IgD-negative memory B cell (primary cell): ENCODE measurements at regions not wholly inside any gene's neighbourhood (a gene's known extent, or its start where the extent isn't known, plus 50 kb on each side); places are given as distances from the start of the nearest gene placed in this dataset.

Source experiments
- H3K27ac Mint-ChIP-seq, 3 donors: one replicate each; pipeline ENCODE4 v1.8.0; 2020 to 2022; ENCODE audit warnings: mild to moderate bottlenecking in 3 of 3, mixed read lengths in 3 of 3, moderate library complexity in 1 of 3
- H3K27me3 Mint-ChIP-seq: one replicate; pipeline ENCODE4 v1.8.0; 2021; ENCODE audit warnings: mixed read lengths
- H3K36me3 Mint-ChIP-seq: one replicate; pipeline ENCODE4 v1.8.0; 2020; ENCODE audit warnings: mild to moderate bottlenecking, mixed read lengths
- H3K4me1 Mint-ChIP-seq, 3 donors: one replicate each; pipeline ENCODE4 v1.8.0; 2020 to 2022; ENCODE audit warnings: mixed read lengths in 3 of 3, mild to moderate bottlenecking in 1 of 3
- H3K4me3 Mint-ChIP-seq, 4 donors: one replicate each; pipeline ENCODE4 v1.8.0; 2020 to 2022; ENCODE audit warnings: mild to moderate bottlenecking in 4 of 4, mixed read lengths in 4 of 4, moderate library complexity in 3 of 4
- H3K9me3 Mint-ChIP-seq, 3 donors: one replicate each; pipeline ENCODE4 v1.8.0; 2020 to 2021; ENCODE audit warnings: mixed read lengths in 3 of 3, mild to moderate bottlenecking in 1 of 3

DNA sequence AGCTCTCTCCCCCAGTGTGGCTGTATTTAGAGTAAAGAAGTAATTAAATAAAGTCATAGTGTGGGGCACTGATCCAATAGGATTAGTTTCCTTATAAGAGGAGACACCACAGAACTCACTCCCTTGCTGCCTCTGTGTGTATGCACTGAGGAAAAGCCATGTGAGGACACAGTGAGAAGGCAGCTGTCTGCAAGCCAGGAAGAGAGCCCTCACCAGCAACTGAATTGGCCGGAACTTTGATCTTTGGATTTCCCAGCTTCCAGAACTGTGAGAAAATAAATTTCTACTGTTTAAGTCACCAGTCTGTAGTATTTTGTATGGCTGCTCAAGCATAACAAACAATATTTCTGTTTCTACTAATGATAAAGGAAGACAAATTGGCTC, 368.7 kb upstream of the PRICKLE1 start:
- H3K4me3 Mint-ChIP-seq: no peak overlapping the region
- H3K27ac Mint-ChIP-seq: no peak overlapping the region

DNA sequence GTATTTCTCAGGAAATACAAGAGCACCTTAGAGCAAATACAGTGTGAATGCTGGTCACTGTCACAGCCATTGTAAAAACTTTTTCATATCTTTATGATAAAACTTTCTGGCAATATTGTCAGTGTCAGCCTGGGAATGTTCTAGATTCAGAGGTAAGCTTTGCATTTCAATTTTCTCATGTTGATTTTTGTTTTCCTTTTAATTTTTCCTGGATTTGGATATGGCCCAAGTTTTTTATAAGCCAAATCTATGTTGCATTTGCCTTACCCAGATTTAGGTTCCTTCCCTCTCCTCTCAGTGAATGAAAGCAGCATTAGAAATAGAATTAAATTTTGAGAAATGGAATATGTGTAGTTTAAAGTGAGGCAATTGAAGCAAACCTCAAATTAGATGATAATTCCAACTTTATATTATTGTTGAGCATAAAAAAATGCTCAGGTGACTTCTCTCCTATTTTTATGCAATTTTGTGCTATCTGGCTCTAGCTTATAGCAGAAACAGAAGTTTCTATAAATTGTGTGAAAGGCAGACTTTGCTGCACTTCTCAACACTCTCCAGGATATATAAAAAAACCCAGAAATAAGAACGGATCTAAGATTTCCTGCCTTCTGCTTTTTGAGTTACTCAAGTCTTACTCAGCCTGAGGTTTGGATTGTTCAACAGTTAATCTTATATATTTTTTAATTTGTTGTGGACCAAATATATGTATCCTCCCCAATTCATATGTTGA, 368.2 kb upstream of the PRICKLE1 start:
- no peaks in the 10 kb centered on the region for H3K36me3 Mint-ChIP-seq

More for the DNA sequence above, 368.7 kb upstream of the PRICKLE1 start:
- Mint-ChIP-seq H3K4me1 (no peaks in the 10 kb centered on the region), H3K36me3 (no peaks in the 10 kb centered on the region), H3K27me3 (no peaks in the 10 kb centered on the region), H3K9me3 (peaks cover 0 to 1% (median 0%) of the 10 kb centered on the region in 3 donors)

GRCh38 chr12:42957136-42957535, 367.6 kb upstream of the PRICKLE1 start:
- Mint-ChIP-seq H3K4me1 (no peaks in the 10 kb centered on the region), H3K9me3 (peaks cover 0 to 1% (median 0%) of the 10 kb centered on the region in 3 donors), H3K36me3 (no peaks in the 10 kb centered on the region), H3K27ac (no peak overlapping the region), H3K4me3 (no peak overlapping the region), H3K27me3 (no peaks in the 10 kb centered on the region)

More for the DNA sequence above, 368.2 kb upstream of the PRICKLE1 start:
- H3K9me3 Mint-ChIP-seq: peaks cover 0 to 1% (median 0%) of the 10 kb centered on the region in 3 donors
- H3K4me3 Mint-ChIP-seq: no peak overlapping the region
- no peak overlapping the region for H3K27ac Mint-ChIP-seq
- no peaks in the 10 kb centered on the region for H3K27me3 Mint-ChIP-seq
- H3K4me1 Mint-ChIP-seq: no peaks in the 10 kb centered on the region

DNA sequence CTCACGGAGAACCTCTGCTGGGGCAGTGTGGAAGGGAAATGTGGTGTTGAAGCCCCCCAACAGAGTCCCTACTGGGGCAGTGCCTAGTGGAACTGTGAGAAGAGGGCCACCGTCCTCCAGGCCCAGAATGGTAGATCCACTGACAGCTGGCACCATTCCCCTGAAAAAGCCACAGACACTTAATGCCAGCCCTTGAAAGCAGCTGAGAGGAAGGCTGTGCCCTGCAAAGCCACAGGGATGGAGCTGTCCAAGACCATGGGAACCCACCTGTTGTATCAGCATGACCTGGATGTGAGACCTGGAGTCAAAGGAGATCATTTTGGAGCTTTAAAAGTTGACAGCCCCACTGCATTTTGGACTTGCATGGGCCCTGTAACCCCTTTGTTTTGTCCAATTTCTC, 363.5 kb upstream of the PRICKLE1 start:
- peaks cover 0 to 1% (median 0%) of the 10 kb centered on the region in 3 donors for H3K9me3 Mint-ChIP-seq
- H3K4me3 Mint-ChIP-seq: no peak overlapping the region
- H3K27me3 Mint-ChIP-seq: no peaks in the 10 kb centered on the region
- H3K36me3 Mint-ChIP-seq: no peaks in the 10 kb centered on the region
- no peaks in the 10 kb centered on the region for H3K4me1 Mint-ChIP-seq
- H3K27ac Mint-ChIP-seq: peak overlapping the region in 1 of 3 donors; percentile 24

GRCh38 chr12:42946871-42947381, 357.4 kb upstream of the PRICKLE1 start:
- no peaks in the 10 kb centered on the region for H3K4me1 Mint-ChIP-seq
- no peaks in the 10 kb centered on the region for H3K36me3 Mint-ChIP-seq
- H3K27me3 Mint-ChIP-seq: no peaks in the 10 kb centered on the region
- no peak overlapping the region for H3K27ac Mint-ChIP-seq
- H3K4me3 Mint-ChIP-seq: no peak overlapping the region
- H3K9me3 Mint-ChIP-seq: peaks cover 7 to 13% (median 8%) of the 10 kb centered on the region in 3 donors

GRCh38 chr12:42945927-42946326, 356.4 kb upstream of the PRICKLE1 start:
- Mint-ChIP-seq H3K4me1 (no peaks in the 10 kb centered on the region), H3K27me3 (peaks cover 1% of the 10 kb centered on the region), H3K4me3 (no peak overlapping the region), H3K9me3 (peaks cover 8 to 21% (median 10%) of the 10 kb centered on the region in 3 donors), H3K36me3 (no peaks in the 10 kb centered on the region), H3K27ac (no peak overlapping the region)

DNA sequence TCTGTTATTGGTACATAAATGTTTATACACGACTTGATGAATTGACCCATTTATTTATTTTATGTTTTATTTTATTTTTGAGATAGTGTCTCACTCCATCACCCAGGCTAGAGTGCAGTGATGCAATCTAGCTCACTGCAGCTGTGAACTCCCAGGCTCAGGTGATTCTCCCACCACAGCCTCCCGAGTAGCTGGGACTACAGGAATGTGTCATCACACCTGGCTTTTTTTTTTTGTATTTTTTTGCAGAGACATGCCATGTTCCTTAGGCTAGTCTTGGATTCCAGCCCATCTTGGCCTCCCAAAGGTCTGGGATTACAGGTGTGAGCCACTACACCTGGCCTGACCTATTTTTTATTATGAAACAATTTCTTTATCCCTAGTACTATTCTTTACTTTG, 355.0 kb upstream of the PRICKLE1 start:
- no peaks in the 10 kb centered on the region for H3K36me3 Mint-ChIP-seq
- no peak overlapping the region for H3K27ac Mint-ChIP-seq
- H3K9me3 Mint-ChIP-seq: peaks cover 13 to 23% (median 19%) of the 10 kb centered on the region in 3 donors
- H3K4me1 Mint-ChIP-seq: no peaks in the 10 kb centered on the region
- H3K4me3 Mint-ChIP-seq: no peak overlapping the region
- peaks cover 1% of the 10 kb centered on the region for H3K27me3 Mint-ChIP-seq

DNA sequence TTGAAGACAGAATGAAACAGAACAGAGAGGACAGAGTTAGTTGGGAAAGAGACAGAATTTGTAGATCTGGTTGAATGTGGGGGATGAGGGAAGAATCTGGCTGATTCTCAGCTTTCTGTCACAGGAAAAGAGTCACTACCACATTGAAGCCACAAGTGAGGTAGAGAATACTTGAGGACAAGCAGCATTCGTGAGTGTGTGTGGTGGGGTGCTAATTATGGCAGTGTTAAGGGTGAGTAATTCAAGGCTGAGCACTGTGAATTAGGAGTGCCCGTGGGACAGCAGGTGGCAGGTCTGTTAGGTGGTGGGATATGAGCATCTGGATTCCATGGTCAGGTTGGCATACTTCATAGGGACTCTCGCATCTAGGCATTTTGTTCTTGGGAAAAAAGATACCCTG, 347.4 kb upstream of the PRICKLE1 start:
- peaks cover 10 to 18% (median 13%) of the 10 kb centered on the region in 3 donors for H3K9me3 Mint-ChIP-seq
- H3K27ac Mint-ChIP-seq: no peak overlapping the region
- H3K4me3 Mint-ChIP-seq: no peak overlapping the region
- H3K36me3 Mint-ChIP-seq: no peaks in the 10 kb centered on the region
- H3K27me3 Mint-ChIP-seq: peaks cover 4% of the 10 kb centered on the region
- no peaks in the 10 kb centered on the region for H3K4me1 Mint-ChIP-seq

DNA sequence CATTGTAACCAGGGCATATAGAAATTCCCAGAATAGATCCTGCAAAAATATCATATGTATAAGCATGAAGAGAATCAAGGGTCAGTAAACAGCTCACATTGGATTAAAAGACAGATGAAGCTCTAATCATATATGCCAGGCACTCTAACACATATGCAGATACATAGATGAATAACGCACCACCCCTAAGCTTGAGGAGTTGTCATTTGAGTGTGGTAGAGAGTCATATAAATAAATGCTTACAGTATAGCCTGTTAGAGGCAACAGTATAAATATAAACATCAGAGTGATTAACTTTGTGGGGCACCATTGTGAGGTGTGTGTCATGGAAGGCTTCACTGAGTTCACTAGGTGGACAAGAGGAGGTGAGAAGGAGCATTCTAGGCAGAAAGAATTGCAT, 346.7 kb upstream of the PRICKLE1 start:
- H3K4me3 Mint-ChIP-seq: no peak overlapping the region
- H3K4me1 Mint-ChIP-seq: no peaks in the 10 kb centered on the region
- H3K27me3 Mint-ChIP-seq: peaks cover 3% of the 10 kb centered on the region
- peaks cover 6 to 16% (median 8%) of the 10 kb centered on the region in 3 donors for H3K9me3 Mint-ChIP-seq
- H3K36me3 Mint-ChIP-seq: no peaks in the 10 kb centered on the region
- H3K27ac Mint-ChIP-seq: no peak overlapping the region

- Mint-ChIP-seq H3K36me3 (no peaks in the 10 kb centered on the region), H3K4me3 (no peak overlapping the region), H3K9me3 (peaks cover 4 to 16% (median 8%) of the 10 kb centered on the region in 3 donors)
These were observed 346.2 kb upstream of the PRICKLE1 start for GRCh38 chr12:42935756-42936155.

GRCh38 chr12:42935090-42935489, 345.5 kb upstream of the PRICKLE1 start:
- Mint-ChIP-seq H3K36me3 (no peaks in the 10 kb centered on the region), H3K4me3 (no peak overlapping the region), H3K9me3 (peaks cover 4 to 11% (median 8%) of the 10 kb centered on the region in 3 donors), H3K4me1 (no peaks in the 10 kb centered on the region), H3K27ac (no peak overlapping the region), H3K27me3 (peaks cover 3% of the 10 kb centered on the region)

More at GRCh38 chr12:42935756-42936155, 346.2 kb upstream of the PRICKLE1 start:
- H3K4me1 Mint-ChIP-seq: no peaks in the 10 kb centered on the region
- no peak overlapping the region for H3K27ac Mint-ChIP-seq
- peaks cover 3% of the 10 kb centered on the region for H3K27me3 Mint-ChIP-seq

DNA sequence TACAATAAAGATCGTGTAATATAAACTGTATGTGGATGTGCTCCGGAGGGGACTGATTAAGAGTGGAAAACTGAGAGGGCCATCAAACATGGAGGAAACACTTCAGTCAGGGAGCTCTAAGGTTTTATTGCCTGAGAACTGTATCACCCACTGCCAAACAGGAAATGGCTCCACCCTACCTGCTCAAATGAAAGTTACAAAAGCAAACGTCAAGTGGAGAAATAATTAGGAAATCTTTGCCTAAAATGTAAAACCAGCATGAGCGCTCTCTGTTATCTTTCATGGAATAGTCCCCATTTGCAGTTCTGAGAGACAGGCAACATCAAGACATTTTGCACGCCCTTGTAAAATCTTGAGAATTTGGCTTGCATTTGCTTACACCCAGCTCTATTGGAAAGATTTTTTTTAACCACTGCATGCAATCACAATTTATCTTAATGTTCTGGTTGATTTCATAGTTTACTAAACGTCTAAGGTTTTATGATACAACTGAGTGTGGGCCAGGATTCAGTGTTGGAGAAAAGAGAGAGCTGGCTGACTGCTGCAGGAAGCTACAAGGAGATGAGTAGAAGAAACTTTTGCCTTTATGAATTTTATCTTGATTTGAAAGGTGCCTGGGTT, 344.0 kb upstream of the PRICKLE1 start:
- no peak overlapping the region for H3K4me3 Mint-ChIP-seq
- H3K9me3 Mint-ChIP-seq: peaks cover 0 to 4% (median 2%) of the 10 kb centered on the region in 3 donors
- peaks cover 2% of the 10 kb centered on the region for H3K27me3 Mint-ChIP-seq
- no peaks in the 10 kb centered on the region for H3K36me3 Mint-ChIP-seq
- no peaks in the 10 kb centered on the region for H3K4me1 Mint-ChIP-seq
- no peak overlapping the region for H3K27ac Mint-ChIP-seq

DNA sequence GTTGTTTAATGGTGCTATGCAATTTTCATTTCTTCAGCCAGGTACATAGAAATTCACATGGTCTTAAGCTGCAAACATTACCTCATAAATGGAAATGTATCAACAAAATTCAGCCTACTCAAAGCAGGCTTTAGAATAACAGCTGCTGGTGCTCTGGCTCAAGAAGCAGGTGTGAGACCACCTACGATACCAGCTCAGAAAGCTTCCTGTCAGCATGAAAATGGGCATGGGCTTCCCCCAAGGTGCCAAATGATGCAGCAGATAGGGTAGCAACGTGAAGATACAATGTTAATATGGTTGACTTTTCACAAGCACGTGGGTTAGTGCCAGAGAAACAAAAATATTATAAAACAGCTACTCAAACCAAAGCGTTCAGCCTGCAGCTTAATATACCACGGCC, 343.4 kb upstream of the PRICKLE1 start:
- Mint-ChIP-seq H3K9me3 (peaks cover 0 to 4% (median 0%) of the 10 kb centered on the region in 3 donors), H3K4me1 (no peaks in the 10 kb centered on the region), H3K36me3 (no peaks in the 10 kb centered on the region), H3K27me3 (no peaks in the 10 kb centered on the region), H3K27ac (no peak overlapping the region), H3K4me3 (no peak overlapping the region)

- H3K27me3 Mint-ChIP-seq: peaks cover 5% of the 10 kb centered on the region
- H3K4me3 Mint-ChIP-seq: no peak overlapping the region
- no peaks in the 10 kb centered on the region for H3K4me1 Mint-ChIP-seq
- H3K9me3 Mint-ChIP-seq: no peaks in the 10 kb centered on the region
- no peak overlapping the region for H3K27ac Mint-ChIP-seq
- no peaks in the 10 kb centered on the region for H3K36me3 Mint-ChIP-seq
These were observed 336.7 kb upstream of the PRICKLE1 start for GRCh38 chr12:42926232-42926631.

GRCh38 chr12:42924482-42924881, 334.9 kb upstream of the PRICKLE1 start:
- Mint-ChIP-seq H3K4me1 (no peaks in the 10 kb centered on the region), H3K4me3 (no peak overlapping the region), H3K27me3 (peaks cover 5% of the 10 kb centered on the region), H3K9me3 (no peaks in the 10 kb centered on the region), H3K36me3 (no peaks in the 10 kb centered on the region), H3K27ac (no peak overlapping the region)

GRCh38 chr12:42923583-42923982, 334.0 kb upstream of the PRICKLE1 start:
- Mint-ChIP-seq H3K4me3 (no peak overlapping the region), H3K27me3 (peaks cover 5% of the 10 kb centered on the region), H3K36me3 (no peaks in the 10 kb centered on the region), H3K27ac (no peak overlapping the region), H3K4me1 (no peaks in the 10 kb centered on the region), H3K9me3 (no peaks in the 10 kb centered on the region)
